ENCODE measurements at regions not wholly inside any gene's neighbourhood (a gene's known extent, or its start where the extent isn't known, plus 50 kb on each side); places are given as distances from the start of the nearest gene placed in this dataset.
"Not testable (repeated sequence)": the region's sequence is repeated elsewhere in the genome, so short reads cannot be mapped to it uniquely, and the experiment has no call there.

DNA sequence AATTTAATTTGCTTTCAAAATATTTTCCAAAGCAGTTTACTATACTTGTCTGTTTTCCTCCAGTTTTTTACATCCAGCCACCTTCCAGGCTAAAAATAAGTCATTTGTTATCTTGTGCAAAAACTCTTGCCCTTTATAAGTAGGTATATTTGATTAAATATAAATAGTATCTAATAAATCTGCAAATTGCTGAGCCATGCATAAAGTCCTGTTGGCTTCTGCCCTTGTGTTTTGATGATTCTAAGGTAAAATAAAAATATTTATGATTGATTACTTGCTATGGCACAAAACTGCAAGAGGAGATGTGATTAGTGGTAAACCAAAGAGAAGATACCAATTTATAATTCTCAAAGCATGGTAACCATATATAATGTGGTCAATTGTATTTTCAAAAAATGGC lies 1026.7 kb downstream of the EPHA3 start:
- in situ Hi-C loops (cut with MboI; ENCODE audit: low sequenced_read_pairs) = no loop called here
- H3K9me3 ChIP-seq = no peaks in the 10 kb centered on the region
- no peaks in the 10 kb centered on the region for H3K36me3 ChIP-seq (replicated peaks)
- H3K4me3 ChIP-seq = no peak overlapping the region
- no peaks in the 10 kb centered on the region for H3K4me1 ChIP-seq
- DNase-seq (ENCODE audit: low spot score in 2 of 2) = no peak
- no peaks in the 10 kb centered on the region for H3K27me3 ChIP-seq (ENCODE audit: low read depth)

GRCh38 chr3:90136456-90137191 lies 1029.2 kb downstream of the EPHA3 start:
- Histone ChIP-seq H3K4me3 (no peak overlapping the region), H3K9me3 (no peaks in the 10 kb centered on the region), H3K27me3 (ENCODE audit: low read depth) (no peaks in the 10 kb centered on the region), H3K4me1 (no peaks in the 10 kb centered on the region), H3K36me3 (replicated peaks) (no peaks in the 10 kb centered on the region)
- in situ Hi-C loops (cut with MboI; ENCODE audit: low sequenced_read_pairs) = no loop called here
- DNase-seq (ENCODE audit: low spot score in 2 of 2) = no peak

DNA sequence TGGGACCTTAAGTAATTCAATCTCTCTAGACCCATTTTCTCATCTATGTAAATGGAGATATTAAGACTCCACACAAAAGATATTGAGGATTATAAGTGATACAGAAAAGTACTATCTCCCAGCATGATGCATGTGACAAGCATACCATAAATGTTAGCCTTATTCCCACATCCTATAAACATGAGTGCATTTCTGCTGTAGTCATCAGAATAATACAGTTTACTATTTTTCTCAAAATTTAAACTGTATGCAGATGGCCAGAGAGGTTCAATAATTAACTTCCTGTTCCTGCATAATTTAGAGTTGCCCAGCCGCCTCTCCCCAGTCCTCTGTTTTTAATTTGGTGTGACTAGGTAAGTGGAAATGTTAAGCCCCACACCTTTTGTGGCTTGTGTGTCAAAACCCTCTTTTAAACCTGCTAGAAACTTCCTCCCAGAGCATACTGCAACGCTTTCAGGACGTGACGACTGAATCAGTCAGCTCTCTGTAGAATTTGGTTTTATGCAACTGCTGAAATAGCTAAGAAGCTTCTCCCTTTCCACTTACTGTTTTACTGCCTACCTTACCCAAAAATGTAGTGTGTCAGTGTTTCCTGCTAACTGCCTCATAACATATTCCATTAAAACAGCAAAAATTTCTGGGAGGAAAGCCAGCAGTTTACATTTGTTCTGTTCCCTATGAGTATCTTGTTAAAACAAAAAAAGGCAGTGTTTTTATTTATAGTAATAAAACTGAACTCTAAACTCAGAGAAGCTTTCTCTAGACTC lies 1037.9 kb downstream of the EPHA3 start:
- H3K9me3 ChIP-seq = no peaks in the 10 kb centered on the region
- in situ Hi-C loops (cut with MboI; ENCODE audit: low sequenced_read_pairs) = no loop called here
- no peaks in the 10 kb centered on the region for H3K36me3 ChIP-seq (replicated peaks)
- peaks cover 3% of the 10 kb centered on the region; the same call in 1 of the 2 replicates for H3K4me1 ChIP-seq
- H3K4me3 ChIP-seq = no peak overlapping the region
- DNase-seq (ENCODE audit: low spot score in 2 of 2) = no peak
- H3K27me3 ChIP-seq (ENCODE audit: low read depth) = no peaks in the 10 kb centered on the region

GRCh38 chr3:90180096-90180495 lies 1072.7 kb downstream of the EPHA3 start:
- H3K36me3 ChIP-seq (replicated peaks) = no peaks in the 10 kb centered on the region
- H3K27me3 ChIP-seq (ENCODE audit: low read depth) = no peaks in the 10 kb centered on the region
- no peak overlapping the region for H3K4me3 ChIP-seq
- DNase-seq (ENCODE audit: low spot score in 2 of 2) = no peak
- in situ Hi-C loops (cut with MboI; ENCODE audit: low sequenced_read_pairs) = loop anchor here (10.0 kb wide), 1 partner anchor 1975 kb away; no protein-coding TSS in a partner anchor
- H3K4me1 ChIP-seq = no peaks in the 10 kb centered on the region
- no peaks in the 10 kb centered on the region for H3K9me3 ChIP-seq

DNA sequence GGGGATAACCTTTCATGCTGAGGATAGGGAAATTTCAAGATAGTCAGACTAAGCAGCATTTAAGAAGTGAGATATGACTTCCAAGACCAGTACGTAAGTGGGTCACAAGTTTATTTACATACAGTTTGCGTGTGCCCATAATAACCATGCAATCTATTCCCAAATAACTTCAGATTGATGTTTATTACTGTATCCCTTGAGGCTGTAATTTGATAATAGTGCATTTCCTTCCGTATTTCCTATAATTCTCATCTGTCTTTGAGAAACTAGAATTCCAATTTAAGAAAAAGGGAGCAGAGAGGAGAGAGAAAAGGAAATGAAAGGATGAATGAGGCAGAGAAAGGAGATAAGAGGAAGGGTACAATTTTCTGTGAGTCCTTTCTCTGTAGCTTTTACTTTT lies 1073.1 kb downstream of the EPHA3 start:
- H3K4me3 ChIP-seq = no peak overlapping the region
- H3K9me3 ChIP-seq = no peaks in the 10 kb centered on the region
- no peak for DNase-seq (ENCODE audit: low spot score in 2 of 2)
- no peaks in the 10 kb centered on the region for H3K27me3 ChIP-seq (ENCODE audit: low read depth)
- no peaks in the 10 kb centered on the region for H3K4me1 ChIP-seq
- no peaks in the 10 kb centered on the region for H3K36me3 ChIP-seq (replicated peaks)
- in situ Hi-C loops (cut with MboI; ENCODE audit: low sequenced_read_pairs) = loop anchor here (10.0 kb wide), 1 partner anchor 1976 kb away; no protein-coding TSS in a partner anchor

DNA sequence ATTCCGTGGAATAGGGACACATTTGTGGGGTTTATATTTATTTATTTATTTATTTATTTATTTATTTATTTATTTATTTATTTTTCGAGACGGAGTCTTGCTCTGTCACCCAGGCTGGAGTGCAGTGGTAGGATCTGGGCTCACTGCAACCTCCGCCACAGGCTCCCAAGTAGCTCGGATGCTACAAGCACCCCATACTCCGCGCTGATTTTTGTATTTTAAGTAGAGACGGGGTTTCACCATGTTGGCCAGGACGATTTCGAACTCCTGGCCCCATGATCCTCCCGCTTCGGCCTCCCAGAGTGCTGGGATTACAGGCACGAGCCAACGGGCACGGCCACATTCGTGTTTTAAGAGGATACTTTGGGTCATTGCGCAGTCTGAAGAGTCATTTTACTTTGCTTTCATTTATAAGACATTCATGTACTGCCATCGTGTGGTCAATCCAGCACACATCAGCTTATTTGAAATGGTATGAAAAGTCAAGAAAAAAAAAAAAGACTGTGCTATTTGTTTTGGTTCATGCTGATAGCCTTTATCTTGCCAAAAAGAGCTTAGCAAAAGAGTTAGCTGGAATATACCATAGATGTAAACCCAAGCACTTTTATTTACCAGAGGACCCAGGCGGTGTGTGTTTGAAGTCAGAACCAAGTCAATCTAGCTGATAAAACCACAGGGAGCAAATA lies 1075.0 kb downstream of the EPHA3 start:
- not testable (repeated sequence) for H3K36me3 ChIP-seq (replicated peaks); H3K4me3 ChIP-seq; H3K27me3 ChIP-seq (ENCODE audit: low read depth); H3K4me1 ChIP-seq; H3K9me3 ChIP-seq
- DNase-seq (ENCODE audit: low spot score in 2 of 2) = peak; percentile 45 to 47
- in situ Hi-C loops (cut with MboI; ENCODE audit: low sequenced_read_pairs) = loop anchor here (10.0 kb wide), 1 partner anchor 1978 kb away; no protein-coding TSS in a partner anchor

DNA sequence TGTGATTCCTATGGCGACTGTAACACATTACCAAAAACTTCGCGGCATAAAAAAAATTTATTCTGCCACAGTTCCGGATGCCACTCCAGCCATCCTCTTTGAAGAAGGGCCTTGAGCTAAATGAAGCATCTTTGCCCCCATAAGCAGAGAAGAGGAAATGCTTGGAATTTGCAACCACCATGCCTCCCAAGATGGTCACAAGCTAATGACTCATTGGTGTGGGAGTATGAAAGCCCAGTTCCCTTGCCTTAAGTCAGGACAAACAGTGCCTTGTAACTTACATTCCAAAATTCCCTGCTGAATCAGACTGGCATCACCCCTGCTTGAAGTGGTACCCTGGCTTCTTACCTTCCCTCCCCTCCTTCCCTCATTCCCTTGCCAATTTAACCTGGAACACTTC lies 1077.4 kb downstream of the EPHA3 start:
- in situ Hi-C loops (cut with MboI; ENCODE audit: low sequenced_read_pairs) = loop anchor here (10.0 kb wide), 1 partner anchor 1980 kb away; no protein-coding TSS in a partner anchor
- DNase-seq (ENCODE audit: low spot score in 2 of 2) = no peak

DNA sequence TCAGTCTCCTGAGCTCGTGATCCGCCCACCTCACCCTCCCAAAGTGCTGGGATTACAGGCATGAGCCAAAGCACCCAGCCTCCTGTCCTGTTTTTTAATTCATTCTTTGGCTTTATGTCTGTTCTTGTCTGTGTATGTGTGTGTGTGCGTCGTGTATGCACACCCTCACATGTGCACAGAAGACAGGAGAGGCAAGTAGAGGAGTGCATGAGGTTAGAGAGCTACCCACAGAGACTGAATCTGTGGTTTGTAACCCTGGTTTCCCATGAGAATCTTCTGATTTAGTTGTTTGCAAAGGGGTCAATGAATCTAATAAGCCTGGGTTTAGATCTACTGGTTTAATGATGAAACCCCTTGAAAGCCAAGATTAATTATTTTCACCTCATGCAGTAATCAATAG lies 1090.0 kb downstream of the EPHA3 start:
- H3K9me3 ChIP-seq; DNase-seq (ENCODE audit: low spot score in 2 of 2); H3K4me3 ChIP-seq; in situ Hi-C loops (cut with MboI; ENCODE audit: low sequenced_read_pairs); H3K27me3 ChIP-seq (ENCODE audit: low read depth); H3K4me1 ChIP-seq; H3K36me3 ChIP-seq (replicated peaks): not testable (repeated sequence)

More for the DNA sequence above, 1077.4 kb downstream of the EPHA3 start:
- Histone ChIP-seq H3K9me3 (no peaks in the 10 kb centered on the region), H3K27me3 (ENCODE audit: low read depth) (no peaks in the 10 kb centered on the region), H3K36me3 (replicated peaks) (no peaks in the 10 kb centered on the region), H3K4me3 (no peak overlapping the region), H3K4me1 (no peaks in the 10 kb centered on the region)

DNA sequence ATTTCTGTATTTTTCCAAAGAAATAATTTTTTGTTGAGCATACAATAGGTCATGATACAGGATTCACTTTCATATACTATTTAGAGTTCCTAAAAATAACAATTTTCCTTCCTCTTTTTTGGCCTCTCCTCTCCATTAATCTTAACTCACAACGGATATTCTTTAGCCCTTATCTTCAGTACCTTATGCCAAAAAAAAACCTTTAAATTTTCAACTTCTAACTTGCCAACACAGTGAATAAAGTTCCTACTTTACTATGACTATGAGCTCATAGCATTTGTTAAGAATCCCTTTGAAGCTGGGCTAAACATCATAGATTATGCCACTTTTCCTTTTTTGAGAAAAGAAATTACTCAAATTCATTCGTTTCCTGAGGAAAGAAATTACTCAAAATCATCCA lies 1095.5 kb downstream of the EPHA3 start:
- H3K9me3 ChIP-seq; DNase-seq (ENCODE audit: low spot score in 2 of 2): not testable (repeated sequence)

DNA sequence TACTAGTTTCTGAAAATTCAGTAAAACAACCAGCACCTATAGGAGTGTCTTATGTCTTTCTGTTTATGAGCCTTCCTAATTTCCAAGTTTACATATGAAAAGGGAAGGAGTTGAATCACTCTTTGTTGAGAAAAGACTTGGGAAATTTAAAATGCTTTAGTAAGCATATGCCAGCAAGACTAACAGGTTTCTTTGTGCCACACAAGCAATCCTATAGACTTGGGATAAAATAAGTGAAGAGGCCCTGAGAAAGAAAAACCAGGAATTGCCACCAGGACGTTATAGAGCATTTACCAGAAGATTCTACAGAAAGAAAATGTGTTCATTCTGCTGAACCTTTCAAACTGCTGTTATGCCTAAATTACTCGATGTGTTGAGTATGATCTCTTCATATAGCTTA lies 1099.1 kb downstream of the EPHA3 start:
- in situ Hi-C loops (cut with MboI; ENCODE audit: low sequenced_read_pairs); H3K36me3 ChIP-seq (replicated peaks); H3K9me3 ChIP-seq; H3K4me3 ChIP-seq; H3K4me1 ChIP-seq; H3K27me3 ChIP-seq (ENCODE audit: low read depth): not testable (repeated sequence)
- peak in 1 of 2 experiments; percentile 13 for DNase-seq (ENCODE audit: low spot score in 2 of 2)

More for the DNA sequence above, 1095.5 kb downstream of the EPHA3 start:
- H3K36me3 ChIP-seq (replicated peaks); H3K27me3 ChIP-seq (ENCODE audit: low read depth); in situ Hi-C loops (cut with MboI; ENCODE audit: low sequenced_read_pairs); H3K4me3 ChIP-seq; H3K4me1 ChIP-seq: not testable (repeated sequence)

DNA sequence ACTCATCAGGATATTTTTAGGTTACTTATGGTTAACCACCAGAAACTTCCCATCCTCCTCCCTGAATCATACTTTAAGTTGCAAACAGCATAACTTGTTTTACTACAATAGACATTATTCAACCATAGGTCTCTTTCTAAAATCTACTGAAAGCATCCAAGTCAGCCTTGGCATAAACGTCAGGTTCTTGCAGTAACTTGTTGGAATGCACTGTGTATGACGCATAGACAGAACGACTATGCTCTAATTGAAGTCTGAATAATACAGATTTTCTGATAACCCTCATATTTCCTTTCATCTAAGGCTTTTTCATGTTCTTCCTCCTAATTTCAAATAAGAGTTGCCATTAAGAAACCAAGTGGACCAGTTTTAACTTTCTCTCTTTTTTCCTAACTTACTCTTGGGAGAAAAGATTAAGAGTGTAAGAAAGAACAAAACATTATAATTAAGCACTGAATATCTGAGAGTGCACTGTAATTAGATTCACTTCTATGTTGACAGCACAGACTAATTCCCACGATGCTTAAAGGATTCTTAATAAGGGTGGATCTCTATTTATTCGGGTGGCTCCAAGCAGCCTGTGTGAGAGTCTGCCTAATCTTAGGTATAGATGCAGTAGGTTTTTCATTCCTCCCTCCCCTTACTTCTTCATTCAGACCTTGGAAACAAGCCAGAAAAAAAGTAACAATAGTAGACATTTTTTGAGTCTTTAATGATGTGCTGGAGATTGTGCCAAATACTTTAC lies 1100.1 kb downstream of the EPHA3 start:
- H3K4me1 ChIP-seq; DNase-seq (ENCODE audit: low spot score in 2 of 2); H3K27me3 ChIP-seq (ENCODE audit: low read depth); H3K9me3 ChIP-seq; H3K36me3 ChIP-seq (replicated peaks); H3K4me3 ChIP-seq; in situ Hi-C loops (cut with MboI; ENCODE audit: low sequenced_read_pairs): not testable (repeated sequence)

DNA sequence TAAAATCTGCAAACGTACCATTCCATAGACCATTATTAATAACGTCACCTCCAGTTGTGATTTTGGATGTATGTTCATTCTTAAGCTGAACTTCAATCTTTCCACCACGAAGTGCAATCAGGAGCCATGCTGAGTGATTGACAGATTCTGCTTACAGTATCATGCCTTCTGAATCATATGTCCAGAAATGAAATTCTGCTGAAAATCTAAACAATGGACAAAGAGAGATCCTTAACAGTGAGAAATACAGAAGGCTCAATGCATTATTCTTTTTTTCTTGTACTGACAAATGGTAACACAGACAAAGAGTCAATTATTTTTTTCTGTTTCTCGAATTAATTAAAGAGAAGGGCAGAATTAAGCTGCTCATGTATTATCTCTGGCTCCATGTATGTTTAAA lies 1114.5 kb downstream of the EPHA3 start:
- no peaks in the 10 kb centered on the region for H3K9me3 ChIP-seq
- in situ Hi-C loops (cut with MboI; ENCODE audit: low sequenced_read_pairs) = no loop called here
- no peak overlapping the region for H3K4me3 ChIP-seq
- no peaks in the 10 kb centered on the region for H3K4me1 ChIP-seq
- H3K27me3 ChIP-seq (ENCODE audit: low read depth) = no peaks in the 10 kb centered on the region
- no peak for DNase-seq (ENCODE audit: low spot score in 2 of 2)
- H3K36me3 ChIP-seq (replicated peaks) = no peaks in the 10 kb centered on the region

DNA sequence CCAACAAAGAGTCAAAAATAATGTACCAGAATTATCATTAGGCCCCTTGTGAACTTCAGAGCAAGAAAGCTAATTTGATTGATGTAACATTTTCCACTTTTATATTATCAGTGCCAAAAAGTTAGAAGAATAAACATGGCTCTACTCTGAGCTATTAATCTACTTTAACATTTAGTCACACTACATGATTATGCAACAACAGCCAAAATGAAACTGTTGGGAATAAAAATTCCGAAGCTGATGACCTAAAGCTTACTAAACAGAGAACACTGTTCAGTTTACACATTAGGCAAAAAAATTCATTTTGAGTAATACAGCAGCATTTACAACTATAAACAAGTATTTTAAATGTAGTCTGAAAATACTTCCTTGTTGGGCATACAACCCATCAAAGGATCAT lies 1134.1 kb downstream of the EPHA3 start:
- Histone ChIP-seq H3K27me3 (ENCODE audit: low read depth) (no peaks in the 10 kb centered on the region), H3K4me3 (no peak overlapping the region), H3K4me1 (no peaks in the 10 kb centered on the region), H3K36me3 (replicated peaks) (no peaks in the 10 kb centered on the region), H3K9me3 (no peaks in the 10 kb centered on the region)
- in situ Hi-C loops (cut with MboI; ENCODE audit: low sequenced_read_pairs) = no loop called here
- no peak for DNase-seq (ENCODE audit: low spot score in 2 of 2)

Measured in HAP-1 (cell line).